ENCODE measurements at regions not wholly inside any gene's neighbourhood (a gene's known extent, or its start where the extent isn't known, plus 50 kb on each side); places are given as distances from the start of the nearest gene placed in this dataset.
"Not testable (repeated sequence)": the region's sequence is repeated elsewhere in the genome, so short reads cannot be mapped to it uniquely, and the experiment has no call there.

DNA sequence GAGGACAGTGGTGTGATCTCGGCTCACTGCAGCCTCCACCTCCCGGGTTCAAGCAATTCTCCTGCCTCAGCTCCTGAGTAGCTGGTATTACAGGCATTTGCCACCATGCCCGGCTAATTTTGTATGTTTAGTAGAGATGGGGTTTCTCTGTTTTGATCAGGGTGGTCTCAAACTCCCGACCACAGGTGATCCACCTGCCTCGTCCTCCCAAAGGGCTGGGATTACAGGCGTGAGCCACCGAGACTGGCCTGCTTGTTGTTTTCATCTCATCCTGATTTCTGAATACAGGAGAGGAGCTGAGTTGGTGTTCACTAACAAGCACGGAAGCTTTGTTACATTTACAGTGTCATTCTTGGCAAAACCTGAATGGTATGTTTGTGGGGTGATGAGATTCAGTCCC, 1744.1 kb upstream of the TPTE start:
- POLR2A ChIA-PET; intact Hi-C loops (cut with micrococcal nuclease; ENCODE audit: unreplicated experiment); ATAC-seq; in situ Hi-C loops (cut with HindIII; ENCODE audit: extremely low pct_ligation_motif_present, low pct_unique_long_range_greater_than_20kb); H4K20me1 ChIP-seq (ENCODE audit: insufficient read depth, low read length); FAIRE-seq; H3K9ac ChIP-seq (ENCODE audit: insufficient read depth, low read depth, low read length); H3K4me2 ChIP-seq (ENCODE audit: low read depth, low read length); H3K4me1 ChIP-seq (ENCODE audit: insufficient read depth, low read length); H2AFZ ChIP-seq (ENCODE audit: low read length); BruUV-seq (replicated peaks); H3K27ac ChIP-seq (ENCODE audit: extremely low read length, insufficient read depth, low read length); CTCF ChIA-PET (ENCODE audit: low intra/inter-chr PET ratio, low total read pairs); DNase-seq (ENCODE audit: low spot score); H3K79me2 ChIP-seq (ENCODE audit: insufficient read depth, low read length); H3K27me3 ChIP-seq (ENCODE audit: control insufficient read depth in 1 of 2, insufficient read depth in 2 of 2, low read length in 2 of 2); H3K36me3 ChIP-seq (replicated peaks in 1 of 2; ENCODE audit: control insufficient read depth in 1 of 2, insufficient read depth in 2 of 2, low read length in 2 of 2); H3K4me3 ChIP-seq (replicated peaks in 1 of 3; ENCODE audit: insufficient read depth in 1 of 3, low read depth in 2 of 3, low read length in 3 of 3): not testable (repeated sequence)
- 0% methylated on average over 8 of the region's 8 CpGs for WGBS (ENCODE audit: low lambda C conversion rate)
- H3K9me3 ChIP-seq (ENCODE audit: low read length) = peaks cover 25% of the 10 kb centered on the region

DNA sequence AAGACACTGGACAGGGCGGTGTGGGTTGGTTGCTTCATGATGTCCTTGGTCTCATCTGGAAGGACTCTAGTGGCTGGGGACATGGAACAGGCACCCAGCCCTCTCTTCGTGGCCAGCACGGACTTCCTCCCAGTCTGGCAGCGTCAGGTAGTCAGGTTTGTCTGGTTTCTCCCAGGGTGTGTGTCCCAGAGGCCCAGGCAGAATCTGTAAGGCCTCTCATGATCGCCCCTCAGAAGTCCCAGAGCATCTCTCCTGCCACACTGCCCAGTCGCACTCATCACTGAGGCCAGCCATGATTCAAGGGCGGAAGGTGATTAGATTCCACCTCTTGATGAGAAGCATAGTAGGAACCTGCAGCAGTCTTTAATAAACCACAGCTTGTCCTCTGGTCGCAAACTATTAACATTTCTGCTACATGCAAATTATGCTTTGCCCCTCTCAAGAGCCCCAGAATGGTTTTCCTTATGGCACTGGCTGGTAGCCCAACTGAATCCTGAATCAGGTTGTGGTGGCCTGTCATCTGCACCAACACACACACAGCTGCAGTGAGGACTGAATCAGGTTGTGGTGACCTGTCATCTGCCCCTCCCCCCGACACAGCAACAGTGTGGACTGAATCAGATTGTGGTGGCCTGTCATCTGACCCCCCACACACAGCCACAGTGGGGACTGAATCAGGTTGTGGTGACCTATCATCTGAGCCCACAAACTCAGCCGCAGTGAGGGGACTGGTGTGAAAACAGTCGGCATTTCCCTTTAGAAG, 1742.9 kb upstream of the TPTE start:
- H3K9me3 ChIP-seq (ENCODE audit: low read length) = peaks cover 25% of the 10 kb centered on the region
- BruUV-seq (replicated peaks); H4K20me1 ChIP-seq (ENCODE audit: insufficient read depth, low read length); H3K4me1 ChIP-seq (ENCODE audit: insufficient read depth, low read length); H3K27ac ChIP-seq (ENCODE audit: extremely low read length, insufficient read depth, low read length); ATAC-seq; CTCF ChIA-PET (ENCODE audit: low intra/inter-chr PET ratio, low total read pairs); FAIRE-seq; DNase-seq (ENCODE audit: low spot score); H3K9ac ChIP-seq (ENCODE audit: insufficient read depth, low read depth, low read length); POLR2A ChIA-PET; H2AFZ ChIP-seq (ENCODE audit: low read length); H3K79me2 ChIP-seq (ENCODE audit: insufficient read depth, low read length); H3K4me3 ChIP-seq (replicated peaks in 1 of 3; ENCODE audit: insufficient read depth in 1 of 3, low read depth in 2 of 3, low read length in 3 of 3); in situ Hi-C loops (cut with HindIII; ENCODE audit: extremely low pct_ligation_motif_present, low pct_unique_long_range_greater_than_20kb); H3K4me2 ChIP-seq (ENCODE audit: low read depth, low read length); intact Hi-C loops (cut with micrococcal nuclease; ENCODE audit: unreplicated experiment); H3K36me3 ChIP-seq (replicated peaks in 1 of 2; ENCODE audit: control insufficient read depth in 1 of 2, insufficient read depth in 2 of 2, low read length in 2 of 2); H3K27me3 ChIP-seq (ENCODE audit: control insufficient read depth in 1 of 2, insufficient read depth in 2 of 2, low read length in 2 of 2): not testable (repeated sequence)
- WGBS (ENCODE audit: low lambda C conversion rate) = 6% methylated on average over 5 of the region's 11 CpGs

DNA sequence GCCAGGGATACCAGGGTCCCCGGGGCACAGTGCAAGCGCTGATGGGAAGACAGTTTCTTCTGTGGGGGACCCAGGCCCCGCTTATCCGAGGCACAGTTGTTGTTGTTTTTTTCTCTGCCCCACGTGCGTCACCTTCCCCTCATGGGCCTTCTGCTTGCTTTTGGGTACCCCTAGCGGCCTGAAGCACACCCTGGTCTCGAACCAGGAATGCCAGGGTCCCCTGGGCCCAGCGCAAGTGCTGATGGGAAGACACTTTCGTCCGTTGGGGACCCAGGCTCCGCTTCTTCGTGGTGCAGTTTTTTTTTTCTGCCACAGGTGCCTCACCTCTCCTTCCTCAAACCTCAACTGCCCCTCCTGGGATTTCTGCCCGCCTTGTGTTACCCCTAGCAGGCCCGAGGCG, 1708.5 kb upstream of the TPTE start:
- CTCF ChIA-PET (ENCODE audit: low intra/inter-chr PET ratio, low total read pairs); H3K27me3 ChIP-seq (ENCODE audit: control insufficient read depth in 1 of 2, insufficient read depth in 2 of 2, low read length in 2 of 2); H3K79me2 ChIP-seq (ENCODE audit: insufficient read depth, low read length); H3K4me2 ChIP-seq (ENCODE audit: low read depth, low read length); DNase-seq (ENCODE audit: low spot score); in situ Hi-C loops (cut with HindIII; ENCODE audit: extremely low pct_ligation_motif_present, low pct_unique_long_range_greater_than_20kb); BruUV-seq (replicated peaks); ATAC-seq; H3K27ac ChIP-seq (ENCODE audit: extremely low read length, insufficient read depth, low read length); FAIRE-seq; H3K9me3 ChIP-seq (ENCODE audit: low read length); H3K9ac ChIP-seq (ENCODE audit: insufficient read depth, low read depth, low read length); H3K36me3 ChIP-seq (replicated peaks in 1 of 2; ENCODE audit: control insufficient read depth in 1 of 2, insufficient read depth in 2 of 2, low read length in 2 of 2); H2AFZ ChIP-seq (ENCODE audit: low read length); H3K4me1 ChIP-seq (ENCODE audit: insufficient read depth, low read length); H4K20me1 ChIP-seq (ENCODE audit: insufficient read depth, low read length); intact Hi-C loops (cut with micrococcal nuclease; ENCODE audit: unreplicated experiment); POLR2A ChIA-PET; H3K4me3 ChIP-seq (replicated peaks in 1 of 3; ENCODE audit: insufficient read depth in 1 of 3, low read depth in 2 of 3, low read length in 3 of 3): not testable (repeated sequence)
- WGBS (ENCODE audit: low lambda C conversion rate) = 18% methylated on average over 14 of the region's 16 CpGs

DNA sequence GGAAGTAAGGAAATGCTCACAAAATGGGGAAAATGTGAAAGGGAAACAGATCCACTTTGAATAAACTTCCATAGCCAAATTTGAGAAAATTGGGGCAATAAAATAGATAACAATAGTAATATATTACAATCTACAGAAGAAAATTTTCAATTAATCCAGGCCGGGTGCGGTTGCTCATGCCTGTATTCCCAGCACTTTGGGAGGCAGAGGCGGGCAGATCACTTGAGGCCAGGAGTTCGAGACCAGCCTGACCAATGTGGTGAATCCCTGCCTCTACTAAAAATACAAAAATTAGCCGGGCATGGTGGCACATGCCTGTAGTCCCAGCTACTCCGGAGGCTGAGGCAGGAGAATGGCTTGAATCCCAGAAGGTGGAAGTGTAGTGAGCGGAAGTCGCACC, 1687.1 kb upstream of the TPTE start:
- H3K9me3 ChIP-seq (ENCODE audit: low read length); DNase-seq (ENCODE audit: low spot score); intact Hi-C loops (cut with micrococcal nuclease; ENCODE audit: unreplicated experiment); H3K4me1 ChIP-seq (ENCODE audit: insufficient read depth, low read length); FAIRE-seq; H3K36me3 ChIP-seq (replicated peaks in 1 of 2; ENCODE audit: control insufficient read depth in 1 of 2, insufficient read depth in 2 of 2, low read length in 2 of 2); H3K4me2 ChIP-seq (ENCODE audit: low read depth, low read length); ATAC-seq; H3K27me3 ChIP-seq (ENCODE audit: control insufficient read depth in 1 of 2, insufficient read depth in 2 of 2, low read length in 2 of 2); H4K20me1 ChIP-seq (ENCODE audit: insufficient read depth, low read length); H3K79me2 ChIP-seq (ENCODE audit: insufficient read depth, low read length); CTCF ChIA-PET (ENCODE audit: low intra/inter-chr PET ratio, low total read pairs); POLR2A ChIA-PET; H3K9ac ChIP-seq (ENCODE audit: insufficient read depth, low read depth, low read length); H3K4me3 ChIP-seq (replicated peaks in 1 of 3; ENCODE audit: insufficient read depth in 1 of 3, low read depth in 2 of 3, low read length in 3 of 3); H3K27ac ChIP-seq (ENCODE audit: extremely low read length, insufficient read depth, low read length); BruUV-seq (replicated peaks); in situ Hi-C loops (cut with HindIII; ENCODE audit: extremely low pct_ligation_motif_present, low pct_unique_long_range_greater_than_20kb); H2AFZ ChIP-seq (ENCODE audit: low read length): not testable (repeated sequence)
- WGBS (ENCODE audit: low lambda C conversion rate) = 30% methylated on average over 6 of the region's 8 CpGs

Measured in HepG2 (cell line).